ENCODE measurements at regions not wholly inside any gene's neighbourhood (a gene's known extent, or its start where the extent isn't known, plus 50 kb on each side); places are given as distances from the start of the nearest gene placed in this dataset.

DNA sequence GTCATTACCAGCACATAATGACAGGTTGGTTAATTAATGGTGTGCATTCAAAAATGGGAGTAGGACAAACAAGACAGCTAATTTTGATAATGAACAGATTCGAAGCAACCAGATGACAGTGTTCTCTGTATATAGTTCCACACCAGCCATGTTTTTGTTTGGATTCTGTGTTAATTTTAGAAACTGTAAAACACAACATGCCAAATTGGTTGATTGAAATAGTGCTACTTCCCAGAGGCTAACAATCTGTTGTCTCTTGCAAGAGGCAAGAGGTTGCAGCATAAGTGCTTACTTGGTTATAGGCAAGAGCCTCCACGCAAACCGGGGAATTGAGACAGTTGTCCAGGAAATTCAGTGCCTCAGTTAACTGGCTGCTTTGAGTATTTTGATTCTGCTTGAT, 170.2 kb upstream of the HABP2 start:
- TF ChIP-seq EZH2phosphoT487 (IDR thresholded peaks at IDR 0.05; ENCODE audit: borderline replicate concordance), result no peak
- TF ChIP-seq, protein P1, sequence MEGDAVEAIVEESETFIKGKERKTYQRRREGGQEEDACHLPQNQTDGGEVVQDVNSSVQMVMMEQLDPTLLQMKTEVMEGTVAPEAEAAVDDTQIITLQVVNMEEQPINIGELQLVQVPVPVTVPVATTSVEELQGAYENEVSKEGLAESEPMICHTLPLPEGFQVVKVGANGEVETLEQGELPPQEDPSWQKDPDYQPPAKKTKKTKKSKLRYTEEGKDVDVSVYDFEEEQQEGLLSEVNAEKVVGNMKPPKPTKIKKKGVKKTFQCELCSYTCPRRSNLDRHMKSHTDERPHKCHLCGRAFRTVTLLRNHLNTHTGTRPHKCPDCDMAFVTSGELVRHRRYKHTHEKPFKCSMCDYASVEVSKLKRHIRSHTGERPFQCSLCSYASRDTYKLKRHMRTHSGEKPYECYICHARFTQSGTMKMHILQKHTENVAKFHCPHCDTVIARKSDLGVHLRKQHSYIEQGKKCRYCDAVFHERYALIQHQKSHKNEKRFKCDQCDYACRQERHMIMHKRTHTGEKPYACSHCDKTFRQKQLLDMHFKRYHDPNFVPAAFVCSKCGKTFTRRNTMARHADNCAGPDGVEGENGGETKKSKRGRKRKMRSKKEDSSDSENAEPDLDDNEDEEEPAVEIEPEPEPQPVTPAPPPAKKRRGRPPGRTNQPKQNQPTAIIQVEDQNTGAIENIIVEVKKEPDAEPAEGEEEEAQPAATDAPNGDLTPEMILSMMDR (IDR thresholded peaks at IDR 0.05 in 2 of 3, conservative IDR thresholded peaks at IDR 0.05 in 1 of 3; ENCODE audit: borderline replicate concordance in 1 of 3, insufficient read depth in 1 of 3, low read depth in 2 of 3, low read length in 2 of 3), result no peak
- no peak for TF ChIP-seq YY1 (IDR thresholded peaks at IDR 0.05; ENCODE audit: extremely low read depth, insufficient replicate concordance, low read depth, low read length)
- no peak for TF ChIP-seq SRF (IDR thresholded peaks at IDR 0.05; ENCODE audit: low read depth)
- no peak for TF ChIP-seq CEBPB (IDR thresholded peaks at IDR 0.05; ENCODE audit: low read depth)
- no peak for TF ChIP-seq EGR1 (IDR thresholded peaks at IDR 0.05; ENCODE audit: low read depth)
- TF ChIP-seq ZBTB33 (IDR thresholded peaks at IDR 0.05; ENCODE audit: extremely low read depth, insufficient replicate concordance, low read length), result no peak
- TF ChIP-seq SP1 (IDR thresholded peaks at IDR 0.05; ENCODE audit: low read depth), result no peak
- no peak for TF ChIP-seq MAX (IDR thresholded peaks at IDR 0.05)
- no peak for TF ChIP-seq EZH2 (IDR thresholded peaks at IDR 0.05)
- TF ChIP-seq ZNF274 (IDR thresholded peaks at IDR 0.05; ENCODE audit: low read depth, low read length), result no peak
- TF ChIP-seq RAD21 (IDR thresholded peaks at IDR 0.05; ENCODE audit: low read depth), result no peak
